MM.1S (cell line): ENCODE measurements at regions not wholly inside any gene's neighbourhood (a gene's known extent, or its start where the extent isn't known, plus 50 kb on each side); places are given as distances from the start of the nearest gene placed in this dataset.

Experiments
- DNase-seq: peaks from one replicate; pipeline ENCODE4 v3.0.0-alpha.2; 2015
- H2AFZ ChIP-seq: fragments of 300-600 bp; sonication (generic); 2 replicates; pipeline ENCODE4 v1.6.0; 2016; ENCODE audit warnings: antibody characterized with exemption, low read length
- H3F3A ChIP-seq: fragments of 300-600 bp; sonication (generic); 2 replicates; pipeline ENCODE4 v1.6.1; 2016; ENCODE audit warnings: mild to moderate bottlenecking, antibody characterized with exemption, low read length, moderate library complexity, mixed read lengths; ENCODE audit not compliant: insufficient read depth
- H3K27ac ChIP-seq: fragments of 300-600 bp; sonication (generic); 2 replicates; pipeline ENCODE4 v1.5.1; 2016; ENCODE audit warnings: mild to moderate bottlenecking, low read length
- H3K27me3 ChIP-seq: fragments of 300-600 bp; sonication (generic); replicated peaks from 2 replicates; pipeline ENCODE4 v1.6.0; 2016; ENCODE audit warnings: low read length; ENCODE audit not compliant: insufficient read depth
- H3K36me3 ChIP-seq: fragments of 300-600 bp; sonication (generic); replicated peaks from 2 replicates; pipeline ENCODE4 v1.6.1; 2016; ENCODE audit warnings: mild to moderate bottlenecking, low read length, mixed read lengths; ENCODE audit not compliant: insufficient read depth
- H3K4me1 ChIP-seq: fragments of 300-600 bp; sonication (generic); 2 replicates; pipeline ENCODE4 v1.6.1; 2016; ENCODE audit warnings: low read length, mixed read lengths
- H3K4me2 ChIP-seq: fragments of 300-600 bp; sonication (generic); 2 replicates; pipeline ENCODE4 v1.6.0; 2016; ENCODE audit warnings: low read depth, low read length
- H3K4me3 ChIP-seq: fragments of 300-600 bp; sonication (generic); 2 replicates; pipeline ENCODE4 v1.5.1; 2016; ENCODE audit warnings: low read length, mixed read lengths
- H3K79me2 ChIP-seq: fragments of 300-600 bp; sonication (generic); 2 replicates; pipeline ENCODE4 v1.6.1; 2016; ENCODE audit warnings: mixed run types, low read length, mixed read lengths
- H3K9ac ChIP-seq: fragments of 300-600 bp; sonication (generic); 2 replicates; pipeline ENCODE4 v1.6.1; 2016; ENCODE audit warnings: low read length, mixed read lengths
- H3K9me2 ChIP-seq: fragments of 300-600 bp; sonication (generic); replicated peaks from 2 replicates; pipeline ENCODE4 v1.6.1; 2016; ENCODE audit warnings: mild to moderate bottlenecking, low read length, mixed read lengths; ENCODE audit not compliant: insufficient read depth
- H3K9me3 ChIP-seq: fragments of 300-600 bp; sonication (generic); replicated peaks from 2 replicates; pipeline ENCODE4 v1.6.1; 2016; ENCODE audit warnings: mild to moderate bottlenecking, low read length, mixed read lengths; ENCODE audit not compliant: insufficient read depth
- H4K20me1 ChIP-seq: fragments of 300-600 bp; sonication (generic); 2 replicates; pipeline ENCODE4 v1.6.1; 2016; ENCODE audit warnings: mild to moderate bottlenecking, low read length, moderate library complexity, mixed read lengths; ENCODE audit not compliant: insufficient read depth
- CTCF ChIP-seq: fragments of 300-600 bp; sonication (generic); IDR thresholded peaks from 2 replicates; pipeline ENCODE4 v1.5.1; 2016; ENCODE audit warnings: antibody characterized with exemption, low read length, mixed read lengths
- EZH2 ChIP-seq: fragments of 300-600 bp; sonication (generic); optimal IDR thresholded peaks from 2 replicates; pipeline ENCODE3; 2017; ENCODE audit warnings: low read depth, mild to moderate bottlenecking, antibody characterized with exemption, low read length, mixed read lengths
- EZH2phosphoT487 ChIP-seq: fragments of 300-600 bp; sonication (generic); IDR thresholded peaks from 2 replicates; pipeline ENCODE4 v1.6.1; 2018; ENCODE audit warnings: antibody characterized with exemption, low read length

GRCh38 chr13:80706164-80706471 is 365.2 kb upstream of the SPRY2 start:
- Histone ChIP-seq H3K27ac (no peak overlapping the region), H3K27me3 (no peaks in the 10 kb centered on the region), H3K36me3 (no peaks in the 10 kb centered on the region), H3K4me3 (no peak overlapping the region), H3K9ac (no peak overlapping the region), H3K4me2 (no peak overlapping the region), H3F3A (no peaks in the 10 kb centered on the region), H3K79me2 (no peaks in the 10 kb centered on the region), H4K20me1 (no peaks in the 10 kb centered on the region), H3K9me3 (no peaks in the 10 kb centered on the region), H2AFZ (no peak overlapping the region), H3K9me2 (no peaks in the 10 kb centered on the region), H3K4me1 (no peaks in the 10 kb centered on the region)
- DNase-seq = no peak
- TF ChIP-seq EZH2 = no peak
- TF ChIP-seq CTCF = no peak
- no peak for TF ChIP-seq EZH2phosphoT487

- Histone ChIP-seq H3F3A (no peaks in the 10 kb centered on the region), H4K20me1 (no peaks in the 10 kb centered on the region), H2AFZ (no peak overlapping the region), H3K79me2 (no peaks in the 10 kb centered on the region), H3K9ac (no peak overlapping the region), H3K9me3 (no peaks in the 10 kb centered on the region), H3K9me2 (no peaks in the 10 kb centered on the region), H3K27me3 (no peaks in the 10 kb centered on the region), H3K4me1 (no peaks in the 10 kb centered on the region), H3K36me3 (no peaks in the 10 kb centered on the region), H3K4me3 (no peak overlapping the region), H3K4me2 (no peak overlapping the region), H3K27ac (no peak overlapping the region)
- no peak for TF ChIP-seq EZH2
- no peak for TF ChIP-seq CTCF
- TF ChIP-seq EZH2phosphoT487 = no peak
- no peak for DNase-seq
Observed at GRCh38 chr13:80705371-80706163, 364.6 kb upstream of the SPRY2 start.

GRCh38 chr13:80704369-80704768 is 363.4 kb upstream of the SPRY2 start:
- no peaks in the 10 kb centered on the region for H3K9me3 ChIP-seq
- H4K20me1 ChIP-seq = no peaks in the 10 kb centered on the region
- no peak overlapping the region for H3K27ac ChIP-seq
- H3F3A ChIP-seq = no peaks in the 10 kb centered on the region
- H3K4me2 ChIP-seq = no peak overlapping the region
- no peak overlapping the region for H3K9ac ChIP-seq
- no peaks in the 10 kb centered on the region for H3K27me3 ChIP-seq
- no peaks in the 10 kb centered on the region for H3K9me2 ChIP-seq
- H3K36me3 ChIP-seq = no peaks in the 10 kb centered on the region
- TF ChIP-seq CTCF = no peak
- TF ChIP-seq EZH2phosphoT487 = no peak
- no peak for TF ChIP-seq EZH2
- no peak overlapping the region for H2AFZ ChIP-seq
- H3K4me3 ChIP-seq = no peak overlapping the region
- no peaks in the 10 kb centered on the region for H3K79me2 ChIP-seq
- no peak for DNase-seq
- no peaks in the 10 kb centered on the region for H3K4me1 ChIP-seq
